ENCODE measurements at regions not wholly inside any gene's neighbourhood (a gene's known extent, or its start where the extent isn't known, plus 50 kb on each side); places are given as distances from the start of the nearest gene placed in this dataset.

DNA sequence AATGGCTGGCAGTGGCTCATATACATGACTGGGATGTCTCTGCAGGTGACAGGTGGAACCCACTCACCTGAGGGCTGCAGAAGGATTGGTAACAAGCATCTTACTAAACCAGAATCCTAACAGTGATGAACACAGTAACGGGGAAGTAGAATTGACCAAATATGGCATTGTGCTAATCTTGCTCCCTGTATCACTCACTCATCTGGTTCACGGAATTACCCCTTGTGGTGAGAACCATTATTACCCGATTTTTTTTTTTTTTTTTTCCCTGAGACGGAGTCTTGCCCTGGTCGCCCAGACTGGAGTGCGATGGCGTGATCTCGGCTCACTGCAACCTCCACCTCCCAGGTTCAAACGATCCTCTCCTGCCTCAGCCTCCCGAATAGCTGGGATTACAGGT, 69.5 kb downstream of the PTPRS start:
- TF ChIP-seq, protein P1, sequence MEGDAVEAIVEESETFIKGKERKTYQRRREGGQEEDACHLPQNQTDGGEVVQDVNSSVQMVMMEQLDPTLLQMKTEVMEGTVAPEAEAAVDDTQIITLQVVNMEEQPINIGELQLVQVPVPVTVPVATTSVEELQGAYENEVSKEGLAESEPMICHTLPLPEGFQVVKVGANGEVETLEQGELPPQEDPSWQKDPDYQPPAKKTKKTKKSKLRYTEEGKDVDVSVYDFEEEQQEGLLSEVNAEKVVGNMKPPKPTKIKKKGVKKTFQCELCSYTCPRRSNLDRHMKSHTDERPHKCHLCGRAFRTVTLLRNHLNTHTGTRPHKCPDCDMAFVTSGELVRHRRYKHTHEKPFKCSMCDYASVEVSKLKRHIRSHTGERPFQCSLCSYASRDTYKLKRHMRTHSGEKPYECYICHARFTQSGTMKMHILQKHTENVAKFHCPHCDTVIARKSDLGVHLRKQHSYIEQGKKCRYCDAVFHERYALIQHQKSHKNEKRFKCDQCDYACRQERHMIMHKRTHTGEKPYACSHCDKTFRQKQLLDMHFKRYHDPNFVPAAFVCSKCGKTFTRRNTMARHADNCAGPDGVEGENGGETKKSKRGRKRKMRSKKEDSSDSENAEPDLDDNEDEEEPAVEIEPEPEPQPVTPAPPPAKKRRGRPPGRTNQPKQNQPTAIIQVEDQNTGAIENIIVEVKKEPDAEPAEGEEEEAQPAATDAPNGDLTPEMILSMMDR (IDR thresholded peaks at IDR 0.05), result no peak
- TF ChIP-seq POLR2A (IDR thresholded peaks at IDR 0.05), result no peak

Data from right lobe of liver (tissue), 4 donors.